ENCODE measurements at regions not wholly inside any gene's neighbourhood (a gene's known extent, or its start where the extent isn't known, plus 50 kb on each side); places are given as distances from the start of the nearest gene placed in this dataset.

DNA sequence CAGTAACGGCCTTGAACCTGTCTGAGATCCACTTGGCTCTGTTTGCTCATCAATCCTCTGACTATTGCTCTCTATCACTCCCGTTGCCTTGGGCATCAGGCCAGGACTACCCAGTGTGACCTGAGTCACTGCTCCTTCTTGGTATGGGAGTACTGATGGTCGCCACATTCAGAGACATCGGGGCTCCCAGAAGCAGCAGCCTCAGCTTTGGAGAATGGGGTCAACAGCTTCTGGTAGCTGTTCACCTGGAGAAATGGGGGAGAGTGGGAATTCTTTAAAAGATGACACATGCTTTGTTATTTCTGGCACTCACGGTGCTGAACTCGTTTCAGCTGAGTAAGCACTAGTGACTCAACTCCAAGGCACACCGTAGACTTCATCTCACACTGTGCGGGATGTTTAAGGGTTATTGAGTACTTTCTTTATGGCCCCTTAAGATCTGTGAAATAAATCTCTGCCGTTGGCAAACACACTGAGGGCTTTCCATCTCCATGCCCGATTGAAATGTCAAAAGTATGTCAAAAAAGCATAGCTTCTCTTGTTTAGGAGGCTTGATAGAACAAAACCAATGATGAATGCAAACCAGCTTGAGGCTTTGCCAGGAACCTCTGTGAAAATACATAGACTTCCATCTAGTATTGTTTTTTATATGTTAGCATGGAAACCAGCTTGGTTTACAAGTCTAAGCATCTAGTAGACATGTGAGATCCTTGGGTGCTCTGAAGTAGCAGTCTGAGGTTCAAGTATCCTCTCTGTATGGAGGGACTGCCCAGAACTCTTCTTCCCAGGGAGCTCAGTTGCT, 333.1 kb downstream of the CXCL12 start:
- no peak for DNase-seq
- TF ChIP-seq, protein P1, sequence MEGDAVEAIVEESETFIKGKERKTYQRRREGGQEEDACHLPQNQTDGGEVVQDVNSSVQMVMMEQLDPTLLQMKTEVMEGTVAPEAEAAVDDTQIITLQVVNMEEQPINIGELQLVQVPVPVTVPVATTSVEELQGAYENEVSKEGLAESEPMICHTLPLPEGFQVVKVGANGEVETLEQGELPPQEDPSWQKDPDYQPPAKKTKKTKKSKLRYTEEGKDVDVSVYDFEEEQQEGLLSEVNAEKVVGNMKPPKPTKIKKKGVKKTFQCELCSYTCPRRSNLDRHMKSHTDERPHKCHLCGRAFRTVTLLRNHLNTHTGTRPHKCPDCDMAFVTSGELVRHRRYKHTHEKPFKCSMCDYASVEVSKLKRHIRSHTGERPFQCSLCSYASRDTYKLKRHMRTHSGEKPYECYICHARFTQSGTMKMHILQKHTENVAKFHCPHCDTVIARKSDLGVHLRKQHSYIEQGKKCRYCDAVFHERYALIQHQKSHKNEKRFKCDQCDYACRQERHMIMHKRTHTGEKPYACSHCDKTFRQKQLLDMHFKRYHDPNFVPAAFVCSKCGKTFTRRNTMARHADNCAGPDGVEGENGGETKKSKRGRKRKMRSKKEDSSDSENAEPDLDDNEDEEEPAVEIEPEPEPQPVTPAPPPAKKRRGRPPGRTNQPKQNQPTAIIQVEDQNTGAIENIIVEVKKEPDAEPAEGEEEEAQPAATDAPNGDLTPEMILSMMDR (IDR thresholded peaks at IDR 0.05; ENCODE audit: low read length) = no peak
- TF ChIP-seq EZH2phosphoT487 (IDR thresholded peaks at IDR 0.05; ENCODE audit: low read length) (no peak), EZH2 (optimal IDR thresholded peaks at IDR 0.05; ENCODE audit: low read depth, low read length) (no peak)
- H3K9me2 ChIP-seq (replicated peaks; ENCODE audit: insufficient read depth, low read length) = no peaks in the 10 kb centered on the region
- no peaks in the 10 kb centered on the region for H3K9me3 ChIP-seq (replicated peaks; ENCODE audit: insufficient read depth, low read length)
- H3K27ac ChIP-seq (ENCODE audit: low read length) = no peak overlapping the region
- H3K4me1 ChIP-seq (ENCODE audit: low read length) = no peaks in the 10 kb centered on the region
- H3K4me2 ChIP-seq (ENCODE audit: low read depth, low read length) = no peak overlapping the region
- no peak overlapping the region for H3K4me3 ChIP-seq (ENCODE audit: low read length)
- H2AFZ ChIP-seq (ENCODE audit: low read length) = no peak overlapping the region
- H4K20me1 ChIP-seq (ENCODE audit: insufficient read depth, low read length) = no peaks in the 10 kb centered on the region
- H3K79me2 ChIP-seq (ENCODE audit: low read length) = no peaks in the 10 kb centered on the region
- H3K36me3 ChIP-seq (replicated peaks; ENCODE audit: insufficient read depth, low read length) = no peaks in the 10 kb centered on the region
- no peaks in the 10 kb centered on the region for H3F3A ChIP-seq (ENCODE audit: insufficient read depth, low read length)
- no peaks in the 10 kb centered on the region for H3K27me3 ChIP-seq (replicated peaks; ENCODE audit: insufficient read depth, low read length)
- H3K9ac ChIP-seq (ENCODE audit: low read length) = no peak overlapping the region

GRCh38 chr10:44051091-44051490, 333.8 kb downstream of the CXCL12 start:
- no peak for DNase-seq
- H3F3A ChIP-seq (ENCODE audit: insufficient read depth, low read length) = no peaks in the 10 kb centered on the region
- no peak overlapping the region for H3K27ac ChIP-seq (ENCODE audit: low read length)
- no peaks in the 10 kb centered on the region for H3K4me1 ChIP-seq (ENCODE audit: low read length)
- H4K20me1 ChIP-seq (ENCODE audit: insufficient read depth, low read length) = no peaks in the 10 kb centered on the region
- no peaks in the 10 kb centered on the region for H3K9me3 ChIP-seq (replicated peaks; ENCODE audit: insufficient read depth, low read length)
- H3K9ac ChIP-seq (ENCODE audit: low read length) = no peak overlapping the region
- H3K4me2 ChIP-seq (ENCODE audit: low read depth, low read length) = no peak overlapping the region
- no peak overlapping the region for H3K4me3 ChIP-seq (ENCODE audit: low read length)
- TF ChIP-seq EZH2phosphoT487 (IDR thresholded peaks at IDR 0.05; ENCODE audit: low read length) = no peak
- TF ChIP-seq, protein P1 (IDR thresholded peaks at IDR 0.05; ENCODE audit: low read length) = no peak
- TF ChIP-seq EZH2 (optimal IDR thresholded peaks at IDR 0.05; ENCODE audit: low read depth, low read length) = no peak
- no peaks in the 10 kb centered on the region for H3K79me2 ChIP-seq (ENCODE audit: low read length)
- H2AFZ ChIP-seq (ENCODE audit: low read length) = no peak overlapping the region
- no peaks in the 10 kb centered on the region for H3K27me3 ChIP-seq (replicated peaks; ENCODE audit: insufficient read depth, low read length)
- no peaks in the 10 kb centered on the region for H3K9me2 ChIP-seq (replicated peaks; ENCODE audit: insufficient read depth, low read length)
- H3K36me3 ChIP-seq (replicated peaks; ENCODE audit: insufficient read depth, low read length) = no peaks in the 10 kb centered on the region

GRCh38 chr10:44049301-44050015, 335.4 kb downstream of the CXCL12 start:
- H3K9me3 ChIP-seq (replicated peaks; ENCODE audit: insufficient read depth, low read length) = no peaks in the 10 kb centered on the region
- H3F3A ChIP-seq (ENCODE audit: insufficient read depth, low read length) = no peaks in the 10 kb centered on the region
- no peak for DNase-seq
- H3K9me2 ChIP-seq (replicated peaks; ENCODE audit: insufficient read depth, low read length) = no peaks in the 10 kb centered on the region
- H4K20me1 ChIP-seq (ENCODE audit: insufficient read depth, low read length) = no peaks in the 10 kb centered on the region
- H2AFZ ChIP-seq (ENCODE audit: low read length) = no peak overlapping the region
- no peak overlapping the region for H3K4me3 ChIP-seq (ENCODE audit: low read length)
- no peaks in the 10 kb centered on the region for H3K79me2 ChIP-seq (ENCODE audit: low read length)
- no peaks in the 10 kb centered on the region for H3K4me1 ChIP-seq (ENCODE audit: low read length)
- H3K36me3 ChIP-seq (replicated peaks; ENCODE audit: insufficient read depth, low read length) = no peaks in the 10 kb centered on the region
- no peak overlapping the region for H3K27ac ChIP-seq (ENCODE audit: low read length)
- no peak for TF ChIP-seq EZH2 (optimal IDR thresholded peaks at IDR 0.05; ENCODE audit: low read depth, low read length)
- TF ChIP-seq EZH2phosphoT487 (IDR thresholded peaks at IDR 0.05; ENCODE audit: low read length) = no peak
- TF ChIP-seq, protein P1 (IDR thresholded peaks at IDR 0.05; ENCODE audit: low read length) = no peak
- no peaks in the 10 kb centered on the region for H3K27me3 ChIP-seq (replicated peaks; ENCODE audit: insufficient read depth, low read length)
- no peak overlapping the region for H3K9ac ChIP-seq (ENCODE audit: low read length)
- H3K4me2 ChIP-seq (ENCODE audit: low read depth, low read length) = no peak overlapping the region
